Occipital lobe (tissue), 1 donor: ENCODE measurements at regions not wholly inside any gene's neighbourhood (a gene's known extent, or its start where the extent isn't known, plus 50 kb on each side); places are given as distances from the start of the nearest gene placed in this dataset.

Experiments
- DNase-seq: peaks from one replicate; lab custom pipeline; 2025; lab: John Stamatoyannopoulos, UW

DNA sequence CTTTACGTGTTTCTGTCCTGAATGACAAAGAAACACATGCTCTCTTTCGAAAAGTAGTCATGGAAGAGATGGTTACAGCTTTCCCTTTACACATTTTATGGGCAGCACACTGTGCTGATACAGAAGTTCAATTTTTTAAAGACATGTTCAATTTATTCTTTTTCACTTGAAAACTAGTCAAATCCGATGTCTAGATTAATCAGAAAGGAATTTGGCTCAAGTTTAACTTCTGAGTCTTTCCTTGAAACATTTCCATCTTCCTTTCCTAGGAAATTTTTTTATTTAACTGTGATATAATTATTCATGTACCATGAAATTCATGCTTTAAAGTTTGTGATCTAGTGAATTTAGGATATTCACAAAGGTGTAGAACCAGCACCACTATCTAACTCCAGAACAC is 360.1 kb downstream of the TNS3 start:
- DNase-seq, result no peak

DNA sequence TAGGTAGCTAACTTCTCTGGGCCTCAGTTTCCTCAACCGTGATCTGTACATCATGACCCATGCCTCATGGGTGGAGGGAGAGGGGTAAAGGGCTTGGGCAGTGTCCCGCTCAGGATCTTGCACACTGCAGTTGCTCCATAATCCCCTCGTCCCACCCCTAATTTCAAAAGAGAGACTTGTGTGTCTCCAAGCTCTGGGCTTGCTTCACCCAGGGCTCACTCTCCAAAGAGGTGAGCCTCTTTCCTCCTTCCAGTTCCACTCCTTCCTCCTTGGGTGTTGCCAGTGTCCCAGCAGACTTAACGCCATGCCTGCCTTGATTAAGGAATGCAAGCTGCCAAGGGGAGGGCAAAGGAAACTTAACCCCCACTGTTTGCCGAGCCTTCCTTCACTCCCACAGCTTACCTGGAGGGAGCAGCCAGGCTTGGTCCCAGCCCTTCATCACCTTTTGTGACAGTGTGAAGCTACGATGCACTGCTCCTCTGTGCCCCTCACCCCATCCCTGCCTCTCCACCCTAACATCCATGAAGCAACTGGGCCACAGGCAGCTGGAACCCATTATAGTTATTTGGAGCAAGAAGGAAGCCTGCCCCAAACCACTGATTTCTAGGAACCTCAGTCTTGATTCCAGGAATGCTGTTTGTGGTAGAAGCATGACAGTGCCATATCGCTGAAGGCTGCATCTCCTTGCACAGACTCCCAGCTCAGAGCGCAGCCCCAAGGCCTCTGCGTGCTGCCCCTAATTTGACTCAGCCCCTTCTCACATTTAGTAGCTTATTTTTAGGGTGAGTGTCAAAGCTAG is 363.3 kb downstream of the TNS3 start:
- DNase-seq, result no peak

- DNase-seq, result no peak
Measured at GRCh38 chr7:47217570-47218360, 364.1 kb downstream of the TNS3 start.

GRCh38 chr7:47217086-47217485 is 364.8 kb downstream of the TNS3 start:
- no peak for DNase-seq

GRCh38 chr7:47216439-47216838 is 365.5 kb downstream of the TNS3 start:
- DNase-seq, result no peak

GRCh38 chr7:47215640-47216039 is 366.3 kb downstream of the TNS3 start:
- no peak for DNase-seq

GRCh38 chr7:47215049-47215448 is 366.9 kb downstream of the TNS3 start:
- no peak for DNase-seq

GRCh38 chr7:47213276-47213675 is 368.6 kb downstream of the TNS3 start:
- DNase-seq, result no peak

DNA sequence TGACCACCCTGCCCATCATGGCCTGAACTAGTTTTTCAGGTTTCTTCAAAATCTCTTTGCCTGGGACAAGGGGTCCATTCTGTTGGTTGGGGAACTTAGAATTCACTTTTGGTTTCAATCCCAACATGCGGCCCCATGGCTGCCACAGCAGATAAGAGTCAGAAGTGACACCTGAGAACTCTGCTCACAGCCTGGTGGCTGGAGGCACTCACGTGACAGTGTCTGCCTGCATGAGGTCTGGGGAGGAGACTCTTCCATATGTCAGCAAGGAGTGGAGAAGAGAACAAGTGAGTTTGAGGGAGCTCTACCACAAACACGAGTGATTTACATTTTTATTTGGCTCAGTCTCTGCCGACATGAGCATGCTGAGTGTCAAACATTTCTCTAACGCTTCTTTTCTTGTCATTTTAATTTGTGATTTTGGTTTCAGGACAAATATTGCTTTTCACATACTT is 370.4 kb downstream of the TNS3 start:
- no peak for DNase-seq

DNA sequence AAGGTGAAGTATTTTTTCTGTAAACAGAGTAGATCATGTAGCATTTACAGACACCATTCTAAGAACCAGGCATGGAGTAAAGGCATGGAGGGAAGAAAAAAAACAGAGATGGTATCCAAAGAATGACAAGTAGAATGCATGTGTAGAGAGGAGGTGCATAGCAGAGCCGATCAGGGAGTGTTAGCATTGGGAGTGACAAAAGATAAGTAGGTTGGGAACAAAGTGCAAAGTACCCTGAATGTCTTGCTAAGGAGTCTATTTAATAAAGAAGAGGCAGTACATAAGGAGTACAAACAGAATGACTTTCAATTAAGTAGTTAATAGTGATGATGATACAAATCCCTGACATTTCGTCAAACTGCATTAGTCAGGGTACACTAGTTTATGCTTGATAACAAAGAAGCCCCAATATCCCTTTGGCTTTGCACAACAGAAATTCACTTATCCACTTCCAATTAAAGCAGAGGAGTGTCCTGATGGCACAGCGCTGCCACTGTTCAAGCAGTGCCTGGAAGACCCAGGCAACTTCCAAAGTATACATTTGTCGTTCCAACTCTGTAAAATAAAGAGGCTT is 371.5 kb downstream of the TNS3 start:
- no peak for DNase-seq

DNA sequence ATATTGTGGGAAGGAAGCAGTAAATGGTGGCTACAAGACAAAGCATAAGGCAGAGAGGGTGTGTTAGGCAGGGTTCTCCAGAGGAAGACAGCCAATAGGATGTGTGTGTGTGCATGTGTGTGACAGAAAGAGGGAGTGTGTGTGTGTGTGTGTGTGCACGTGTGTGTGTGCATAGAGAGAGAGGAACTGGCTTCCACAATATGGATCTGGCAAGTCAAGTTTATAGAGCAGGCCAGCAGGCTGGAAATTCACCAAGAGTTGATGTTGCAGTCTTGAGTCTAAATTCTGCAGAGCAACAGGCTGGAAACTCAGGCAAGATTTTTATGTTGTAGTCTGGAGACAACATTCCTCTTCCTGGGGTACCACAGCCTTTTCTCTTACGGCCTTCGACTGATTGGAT is 374.0 kb downstream of the TNS3 start:
- DNase-seq, result no peak

DNA sequence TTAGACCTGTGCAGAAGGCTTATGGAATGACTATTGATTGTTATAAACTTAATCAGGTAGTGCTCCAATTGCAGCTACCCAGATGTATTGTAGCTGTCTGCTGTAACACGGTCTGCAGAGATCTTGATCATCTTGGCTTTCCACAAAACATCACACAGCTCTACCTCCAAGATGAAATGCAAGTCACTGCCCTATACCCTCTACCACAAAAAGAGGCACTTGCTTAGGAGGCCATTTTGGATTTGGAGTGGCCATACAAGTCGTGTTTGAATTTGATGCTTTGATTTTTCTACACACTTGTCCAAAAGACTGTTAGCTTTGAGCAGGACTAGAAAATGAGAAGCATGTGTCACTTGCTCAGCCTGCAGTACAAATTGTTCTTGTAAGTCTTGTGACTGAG is 377.2 kb downstream of the TNS3 start:
- DNase-seq, result no peak

GRCh38 chr7:47202146-47202783 is 379.6 kb downstream of the TNS3 start:
- no peak for DNase-seq

GRCh38 chr7:47198159-47198558 is 383.8 kb downstream of the TNS3 start:
- DNase-seq, result no peak

DNA sequence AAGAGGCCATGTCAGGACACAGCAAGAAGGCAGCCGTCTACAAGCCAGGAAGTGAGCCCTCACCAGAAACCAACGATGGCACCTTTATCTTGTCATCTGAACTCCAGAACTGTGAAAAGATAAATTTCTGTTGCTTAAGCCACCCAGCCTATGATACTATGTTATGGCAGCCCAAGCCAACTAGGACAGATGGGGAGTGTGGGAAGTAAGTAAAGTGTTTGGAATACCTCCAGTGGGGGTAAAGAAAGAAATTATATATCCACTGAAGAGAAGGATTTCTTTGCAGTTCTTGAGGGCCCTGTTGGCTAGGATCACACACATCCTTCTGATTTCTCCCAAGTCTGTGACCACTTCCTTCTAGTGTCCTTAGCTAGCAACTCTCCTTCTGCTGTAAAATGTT is 384.4 kb downstream of the TNS3 start:
- no peak for DNase-seq

GRCh38 chr7:47196737-47197136 is 385.2 kb downstream of the TNS3 start:
- no peak for DNase-seq

GRCh38 chr7:47196106-47196645 is 385.7 kb downstream of the TNS3 start:
- no peak for DNase-seq

DNA sequence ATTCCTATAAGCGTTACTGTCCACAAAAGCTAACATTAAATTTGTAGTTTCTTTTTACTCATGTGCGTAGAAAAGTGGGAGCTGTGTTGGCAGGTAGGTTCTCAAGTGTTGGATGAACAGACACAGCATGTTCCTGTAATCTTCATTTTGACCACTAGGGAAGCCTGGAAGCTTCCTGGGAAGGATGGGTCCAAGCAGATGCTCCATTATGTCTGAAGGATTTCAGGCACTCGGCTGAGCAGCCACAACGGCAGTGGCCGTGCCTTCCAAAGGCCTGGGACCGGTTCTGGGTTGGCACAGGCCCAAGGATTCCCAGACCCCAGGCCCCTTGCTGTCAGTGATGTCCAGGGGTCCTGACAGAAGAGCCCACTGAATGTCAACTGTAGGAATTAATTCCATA is 386.3 kb downstream of the TNS3 start:
- no peak for DNase-seq

- DNase-seq, result no peak
Measured at GRCh38 chr7:47194516-47195057, 387.3 kb downstream of the TNS3 start.

DNA sequence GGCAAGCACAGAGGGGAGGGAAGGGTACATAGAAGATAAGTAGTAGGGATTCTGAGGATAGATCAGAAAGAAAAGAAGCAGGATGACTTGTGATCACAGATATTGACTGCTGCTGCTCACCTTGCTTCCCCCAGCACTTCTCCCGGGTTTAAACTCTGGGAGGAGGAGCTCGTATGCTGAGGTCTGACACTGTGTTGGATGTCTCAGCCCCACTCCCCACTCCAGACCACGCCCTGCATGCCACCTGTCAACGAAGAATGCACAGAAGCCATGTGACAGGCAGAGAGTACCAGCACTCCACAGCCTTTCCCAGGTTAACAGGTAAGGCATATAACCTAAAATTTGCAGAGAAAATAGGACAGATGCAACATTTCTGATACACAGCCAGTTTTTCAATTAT is 388.9 kb downstream of the TNS3 start:
- no peak for DNase-seq

DNA sequence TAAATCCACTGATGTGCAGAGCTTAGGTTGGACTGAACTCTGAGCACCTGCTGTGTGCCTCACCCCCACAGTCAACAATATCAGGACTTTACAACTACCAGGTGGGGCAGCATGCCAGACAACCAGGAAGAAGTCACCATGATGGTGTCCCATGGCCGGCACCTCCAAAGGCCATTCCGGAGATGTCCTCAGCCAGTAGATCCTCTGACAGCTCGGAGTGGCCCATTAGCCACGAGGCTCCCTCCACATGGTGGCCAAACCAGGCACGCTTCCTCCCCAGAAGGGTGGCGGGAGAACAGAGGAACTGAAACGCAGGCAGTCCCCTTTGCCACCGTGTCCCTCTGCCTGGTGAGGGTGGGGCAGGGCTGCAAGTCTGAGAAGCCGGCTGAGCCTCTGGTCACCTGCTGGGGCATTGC is 390.0 kb downstream of the TNS3 start:
- no peak for DNase-seq
